Endothelial cell of hepatic sinusoid (primary cell): ENCODE measurements at regions not wholly inside any gene's neighbourhood (a gene's known extent, or its start where the extent isn't known, plus 50 kb on each side); places are given as distances from the start of the nearest gene placed in this dataset.
"Not testable (repeated sequence)": the region's sequence is repeated elsewhere in the genome, so short reads cannot be mapped to it uniquely, and the experiment has no call there.

ENCODE experiments used
- in situ Hi-C: cut with HindIII; loops from 2 replicates; pipeline ENCODE4 v1.10.0; 2017; ENCODE audit warnings: low sequenced_read_pairs

DNA sequence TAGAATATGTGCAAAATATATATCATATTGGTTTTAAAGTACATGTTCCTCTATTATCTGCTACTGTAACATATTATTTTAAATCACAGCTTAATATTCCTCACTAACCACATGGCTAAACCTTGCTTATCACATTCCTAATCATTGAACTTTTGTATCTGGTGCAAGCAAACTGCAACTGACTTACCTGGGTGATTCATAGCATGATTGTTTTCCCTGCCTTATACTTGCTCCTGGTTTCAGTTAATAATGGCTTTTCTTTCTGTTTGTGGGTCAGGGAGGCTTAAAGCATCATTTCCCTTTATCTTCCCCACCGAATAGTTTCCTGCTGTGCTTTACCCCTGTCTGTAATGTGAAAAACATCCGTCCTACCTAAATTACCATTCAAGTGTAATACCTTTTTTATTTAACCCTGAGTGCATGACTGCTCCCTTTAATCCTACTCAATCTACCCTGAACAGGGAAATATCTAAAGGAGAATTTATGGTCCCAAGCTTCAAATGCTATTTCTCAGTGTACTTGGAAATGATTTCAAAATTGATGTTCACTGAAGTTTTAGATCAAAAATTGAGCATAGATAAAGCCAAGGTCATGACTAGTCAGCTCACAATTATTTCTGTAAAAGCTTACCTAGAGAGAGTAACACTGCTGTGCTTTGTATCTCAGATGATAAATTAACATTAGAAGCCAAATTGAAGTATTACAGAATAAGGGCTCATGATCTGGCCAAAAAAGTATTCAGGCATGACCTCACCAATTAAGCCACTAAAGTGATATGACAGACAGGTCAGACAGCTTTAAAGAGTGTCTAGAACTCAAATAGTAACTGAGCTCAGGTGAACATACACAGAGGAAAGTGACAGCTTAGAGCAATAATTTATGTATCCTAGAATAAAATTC, 507.1 kb downstream of the BRINP3 start:
- in situ Hi-C loops: no loop called here

DNA sequence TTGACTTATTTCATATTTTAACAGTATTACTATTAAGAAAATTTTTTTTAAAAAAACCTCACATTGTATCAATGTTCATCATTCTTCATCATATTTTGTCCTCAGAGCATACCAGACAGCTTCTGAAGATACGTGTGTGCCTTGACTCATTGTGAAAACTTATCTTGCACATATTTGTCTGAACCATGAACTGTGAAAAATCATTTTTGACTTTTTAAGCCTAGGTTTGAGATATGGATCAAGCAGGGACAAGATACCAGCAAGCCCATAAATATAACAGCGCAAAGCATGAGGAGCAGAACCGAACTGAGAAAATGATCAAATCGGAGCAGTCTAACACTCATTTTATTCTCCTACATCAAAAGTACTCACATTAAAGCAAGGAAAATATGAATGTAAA, 506.0 kb downstream of the BRINP3 start:
- in situ Hi-C loops: no loop called here

DNA sequence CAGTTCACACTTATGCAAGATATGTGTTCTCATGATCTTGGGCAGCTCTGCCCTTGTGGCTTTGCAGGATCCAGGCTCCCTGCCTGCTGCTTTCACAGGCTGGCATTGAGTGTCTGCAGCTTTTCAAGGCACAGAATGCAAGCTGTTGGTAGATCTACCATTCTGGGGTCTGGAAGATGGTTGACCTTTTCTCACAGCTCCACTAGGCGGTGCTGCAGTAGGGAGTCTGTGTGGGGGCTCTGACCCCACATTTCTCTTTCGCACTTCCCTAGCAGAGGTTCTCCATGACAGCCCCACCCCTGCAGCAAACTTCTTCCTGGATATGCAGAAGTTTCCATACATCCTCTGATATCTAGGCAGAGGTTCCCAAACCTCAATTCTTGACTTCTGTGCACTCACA, 500.5 kb downstream of the BRINP3 start:
- in situ Hi-C loops: no loop called here

DNA sequence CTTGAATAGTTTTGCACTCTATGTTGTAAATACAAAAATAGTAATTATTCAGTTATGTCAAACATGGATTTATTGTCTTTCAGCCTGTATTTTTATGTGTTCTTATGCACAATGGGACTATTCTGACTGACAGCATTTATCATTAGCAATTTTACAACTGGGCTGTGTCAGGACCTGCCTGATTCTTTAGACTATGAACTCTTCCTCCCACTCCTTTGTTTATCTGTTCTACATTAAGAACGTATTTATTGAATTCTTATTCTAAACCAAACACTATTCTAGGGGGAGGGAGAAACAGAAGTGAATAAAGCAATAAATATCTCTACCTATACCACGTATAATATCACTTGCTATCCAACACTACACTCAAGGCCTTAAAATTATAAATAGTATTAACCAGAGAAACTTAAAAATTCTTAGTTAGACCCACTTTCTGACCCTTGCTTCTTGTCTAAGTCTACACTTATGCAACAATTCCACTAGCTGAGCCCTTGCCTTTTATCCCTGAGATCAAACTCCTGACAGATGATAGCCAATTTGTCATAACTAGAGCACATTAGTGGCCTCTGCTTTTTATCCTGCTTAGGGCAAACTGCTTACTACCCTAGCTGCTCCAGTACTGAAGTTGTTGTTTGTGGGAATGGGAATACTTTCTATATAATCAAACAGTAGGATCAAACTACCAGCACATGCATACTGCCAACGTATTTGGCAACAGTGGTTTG, 494.3 kb downstream of the BRINP3 start:
- in situ Hi-C loops: no loop called here

DNA sequence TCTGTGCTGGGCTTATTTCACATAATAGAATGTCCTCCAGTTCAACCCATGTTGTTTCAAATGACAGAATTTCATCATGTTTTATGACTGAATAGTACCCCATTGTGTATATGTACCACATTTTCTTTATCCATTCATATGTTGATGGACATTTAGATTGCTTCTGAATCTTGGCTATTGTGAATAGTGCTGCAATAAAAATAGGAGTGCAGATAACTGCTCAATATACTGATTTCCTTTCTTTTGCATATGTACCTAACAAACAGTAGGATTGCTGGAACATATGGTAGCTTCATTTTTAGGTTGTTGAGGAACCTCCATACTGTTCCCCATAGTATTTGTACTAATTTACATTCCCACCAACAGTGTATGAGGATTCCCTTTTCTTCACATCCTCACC, 491.1 kb downstream of the BRINP3 start:
- in situ Hi-C loops: no loop called here

DNA sequence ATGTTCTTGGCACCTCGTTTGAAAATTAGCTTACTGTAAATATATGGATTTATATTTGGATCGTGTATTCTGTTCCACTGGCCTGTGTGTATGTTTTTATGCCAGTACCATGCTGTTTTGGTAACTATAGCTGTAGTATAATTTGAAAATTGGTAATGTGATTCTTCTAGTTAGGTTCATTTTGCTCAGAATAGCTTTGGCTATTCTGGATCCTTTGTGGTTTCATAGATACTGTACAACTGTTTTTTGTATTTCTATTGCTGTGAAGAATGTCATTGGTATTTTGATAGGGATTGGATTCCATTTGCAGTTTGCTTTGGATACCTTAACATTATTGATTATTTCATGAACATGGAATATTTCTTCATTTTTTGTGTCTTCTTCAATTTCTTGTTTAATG, 490.2 kb downstream of the BRINP3 start:
- in situ Hi-C loops: no loop called here

DNA sequence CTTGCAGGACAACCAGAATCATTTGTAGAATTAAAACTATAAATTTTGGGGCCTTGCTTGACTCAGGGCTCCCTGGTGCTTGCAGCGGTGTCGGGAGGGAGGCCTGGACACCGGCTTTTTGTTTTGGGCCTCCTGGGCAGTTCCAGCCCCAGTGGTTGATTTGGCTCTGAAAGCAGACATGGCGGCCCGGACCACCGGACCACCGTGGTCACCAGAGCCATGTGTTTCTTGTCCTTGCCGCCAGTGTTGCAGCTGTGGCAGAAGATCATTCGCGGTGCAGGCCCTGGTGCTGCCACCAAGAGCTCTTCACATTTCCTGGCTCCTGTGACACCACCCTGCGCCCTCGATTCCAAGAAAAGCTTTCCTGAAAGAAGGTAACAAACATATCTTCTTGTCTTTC, 484.8 kb downstream of the BRINP3 start:
- in situ Hi-C loops: no loop called here

DNA sequence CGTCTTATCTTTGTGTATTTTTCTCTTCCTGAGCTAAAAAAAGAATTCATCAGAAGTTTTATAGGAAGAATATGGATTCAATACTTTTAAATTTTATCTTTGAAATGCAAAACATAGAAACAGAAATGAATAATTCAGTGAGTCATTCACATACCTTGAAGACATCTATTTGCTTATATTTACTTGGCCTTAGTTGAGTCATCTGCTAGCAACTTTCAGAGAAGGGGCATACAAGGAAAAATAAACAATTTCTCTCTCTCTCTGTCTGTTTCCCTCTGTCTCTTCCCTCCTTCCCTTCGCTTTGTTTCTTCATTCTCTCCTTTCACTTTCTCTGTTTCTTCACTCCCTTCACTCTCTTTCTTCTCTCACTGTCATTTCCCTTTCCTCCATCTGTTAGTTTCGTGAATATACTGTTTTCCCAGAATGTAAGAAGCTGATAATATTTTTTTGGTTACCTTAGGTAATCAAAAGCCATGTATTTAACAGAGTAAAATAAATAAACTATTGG, 477.2 kb downstream of the BRINP3 start:
- in situ Hi-C loops: no loop called here

DNA sequence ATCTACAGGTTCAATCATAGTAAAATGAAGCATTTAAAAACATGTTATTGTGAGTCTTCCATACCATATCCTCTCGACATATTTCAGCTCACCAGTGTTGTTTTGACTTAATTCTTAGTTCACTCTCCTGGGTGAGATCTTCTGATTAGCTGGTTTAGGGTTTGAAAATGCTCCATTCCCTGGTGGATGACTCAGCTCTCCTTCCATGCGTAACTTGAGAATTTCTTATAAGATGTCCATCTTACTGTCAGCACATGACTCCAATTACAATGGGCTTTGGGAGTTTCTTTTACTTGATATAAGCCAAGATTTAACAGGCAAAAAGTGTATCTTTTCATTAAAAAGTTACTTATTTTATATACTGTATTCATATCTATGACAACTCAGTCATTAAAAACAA, 476.5 kb downstream of the BRINP3 start:
- in situ Hi-C loops: no loop called here

DNA sequence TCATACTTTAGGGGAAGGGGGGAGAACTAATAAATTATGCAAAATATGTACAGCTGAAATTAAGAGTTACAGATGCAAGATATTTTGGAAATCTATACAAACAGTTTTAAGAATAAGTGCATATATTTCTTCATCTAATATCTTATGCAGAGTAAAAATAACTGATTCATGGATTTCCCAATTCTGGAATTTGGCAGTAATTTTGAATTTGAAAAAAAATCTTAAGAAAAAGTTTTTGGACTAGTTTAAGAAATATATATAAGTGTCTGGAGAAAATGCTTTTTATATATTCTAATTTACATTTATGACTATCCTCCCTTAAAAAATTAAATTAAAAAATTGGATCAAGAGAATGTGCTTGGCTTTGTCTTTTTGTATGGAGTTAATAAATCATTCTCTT, 474.3 kb downstream of the BRINP3 start:
- in situ Hi-C loops: no loop called here

DNA sequence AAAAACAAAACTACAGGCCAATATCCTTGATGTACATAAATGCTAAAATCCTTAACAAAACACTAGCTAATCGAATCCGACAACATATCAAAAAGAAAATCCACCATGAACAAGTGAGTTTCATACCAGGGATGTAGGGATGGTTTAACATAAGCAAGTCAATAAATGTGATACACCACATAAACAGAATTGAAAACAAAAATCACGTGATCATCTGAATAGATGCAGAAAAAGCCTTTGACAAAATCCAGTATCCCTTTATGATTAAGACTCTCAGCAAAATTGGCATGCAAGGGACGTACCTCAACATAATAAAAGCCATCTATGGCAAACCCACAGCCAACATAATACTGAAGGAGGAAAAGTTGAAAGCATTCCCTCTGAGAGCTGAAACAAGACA, 466.1 kb downstream of the BRINP3 start:
- in situ Hi-C loops: no loop called here

DNA sequence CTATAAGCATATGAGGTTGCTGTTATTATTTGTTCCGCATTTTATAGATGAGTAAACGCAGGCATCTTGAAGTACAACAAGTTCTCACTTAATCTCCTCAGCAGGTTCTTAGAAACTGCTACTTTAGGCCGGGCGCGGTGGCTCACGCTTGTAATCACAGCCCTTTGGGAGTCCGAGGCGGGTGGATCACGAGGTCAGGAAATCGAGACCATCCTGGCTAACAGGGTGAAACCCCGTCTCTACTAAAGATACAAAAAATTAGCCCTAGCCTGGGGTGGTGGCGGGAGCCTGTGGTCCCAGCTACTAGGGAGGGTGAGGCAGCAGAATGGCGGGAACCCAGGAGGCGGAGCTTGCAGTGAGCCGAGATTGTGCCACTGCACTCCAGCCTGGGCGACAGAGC, 458.5 kb downstream of the BRINP3 start:
- in situ Hi-C loops: not testable (repeated sequence)

DNA sequence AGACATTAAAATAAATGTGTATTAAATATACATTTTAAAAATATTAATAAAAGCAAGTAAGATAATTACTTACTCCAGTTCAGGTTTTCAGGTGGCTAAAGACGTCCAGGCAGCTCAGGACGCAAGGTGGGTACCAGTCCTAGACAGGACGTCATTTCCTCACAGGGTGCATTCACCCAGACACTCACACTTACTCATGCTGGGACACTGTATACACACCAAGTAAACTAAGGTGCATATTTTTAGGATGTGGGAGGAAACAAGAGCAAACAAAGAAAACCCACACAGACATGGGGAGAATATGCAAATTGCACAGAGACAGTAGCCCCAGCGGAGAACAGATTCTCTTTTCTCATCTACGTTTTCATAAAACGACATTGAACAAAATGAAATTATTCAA, 457.9 kb downstream of the BRINP3 start:
- in situ Hi-C loops: no loop called here

DNA sequence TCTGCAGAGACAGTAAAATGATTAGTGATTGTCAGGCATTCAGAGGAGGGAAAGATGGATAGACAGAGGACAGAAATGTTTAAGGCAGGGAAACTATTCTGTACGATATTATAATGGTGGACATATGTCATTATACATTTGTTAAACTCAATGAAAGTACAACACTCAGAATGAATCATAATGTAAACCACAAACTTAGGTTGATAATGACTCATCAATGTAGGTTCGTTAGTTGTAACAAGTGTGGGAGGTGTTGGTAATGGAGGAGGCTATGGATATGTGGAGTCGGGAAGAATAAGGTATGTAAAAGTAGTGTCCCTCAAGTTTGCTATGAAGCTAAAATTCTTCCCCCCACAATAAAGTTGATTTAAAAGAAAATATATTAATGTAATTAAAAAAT, 455.0 kb downstream of the BRINP3 start:
- in situ Hi-C loops: no loop called here

DNA sequence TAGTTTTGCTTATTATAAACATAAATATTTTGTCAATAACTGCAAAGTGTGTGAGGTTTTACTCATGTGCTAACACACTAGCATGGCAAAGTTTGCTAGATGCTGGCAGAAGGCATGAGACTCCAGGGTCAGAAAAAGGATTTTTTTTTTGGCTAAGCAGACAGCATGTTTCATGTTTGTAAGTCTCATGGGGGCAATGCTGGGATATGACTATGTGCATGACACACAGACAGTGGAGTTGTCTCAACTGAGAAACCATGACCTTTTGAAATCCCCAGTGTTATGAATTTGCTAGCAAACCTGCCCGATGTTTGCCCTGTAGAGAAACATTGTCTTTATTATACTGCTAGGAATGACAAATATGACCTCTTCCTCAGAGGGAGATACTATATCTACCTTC, 448.2 kb downstream of the BRINP3 start:
- in situ Hi-C loops: no loop called here

DNA sequence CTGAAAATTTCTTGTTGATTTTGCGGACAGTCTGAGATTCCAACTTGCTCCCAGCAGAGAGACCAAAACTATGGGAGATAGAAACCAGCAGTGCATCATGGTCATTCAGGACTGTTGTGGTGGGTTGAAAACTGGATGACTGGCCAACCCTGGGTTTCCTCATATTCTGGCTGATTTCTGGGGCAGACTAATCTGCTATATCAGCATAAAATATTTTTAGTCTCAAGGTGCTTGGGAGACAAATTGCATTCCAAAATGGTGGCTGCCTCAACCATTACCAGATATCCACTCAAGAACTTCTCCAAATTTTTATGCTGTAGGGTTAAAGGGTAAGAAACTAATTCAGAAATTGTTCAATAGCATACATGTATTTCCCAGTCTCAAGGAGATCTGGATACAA, 434.0 kb downstream of the BRINP3 start:
- in situ Hi-C loops: no loop called here

DNA sequence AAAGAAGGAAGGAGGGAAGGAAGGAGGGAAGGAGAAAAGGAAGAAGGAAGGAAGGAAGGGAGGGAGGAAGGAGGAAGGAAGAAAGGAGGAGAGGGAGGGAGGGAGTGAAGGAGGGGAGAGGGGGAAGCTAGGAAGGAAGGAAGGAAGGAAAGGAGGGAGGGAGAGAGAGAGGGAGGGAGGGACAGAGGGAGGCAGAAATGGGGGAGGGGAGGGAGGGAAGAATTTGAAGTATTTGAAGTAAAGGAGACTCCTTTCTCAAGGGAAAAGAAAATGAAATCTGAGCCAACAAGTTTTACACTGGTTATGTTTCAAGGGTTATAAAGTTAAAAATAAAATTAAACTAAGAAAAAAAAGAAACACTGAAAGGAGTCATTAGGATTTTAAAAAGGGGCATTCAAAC, 431.4 kb downstream of the BRINP3 start:
- in situ Hi-C loops: no loop called here
